ENCODE measurements at regions not wholly inside any gene's neighbourhood (a gene's known extent, or its start where the extent isn't known, plus 50 kb on each side); places are given as distances from the start of the nearest gene placed in this dataset.

- Histone ChIP-seq H3K79me2 (peaks cover 3% of the 10 kb centered on the region), H3K9ac (no peak overlapping the region), H3K27me3 (ENCODE audit: control insufficient read depth, insufficient read depth, low read length) (no peaks in the 10 kb centered on the region), H3K4me1 (peaks cover 7% of the 10 kb centered on the region), H3K4me3 (ENCODE audit: low read depth, low read length) (peak overlapping the region; percentile 79), H3K27ac (peak overlapping the region; percentile 99), H2AFZ (peak overlapping the region; percentile 85), H3K9me3 (ENCODE audit: control insufficient read depth, low read length) (no peaks in the 10 kb centered on the region), H3K4me2 (ENCODE audit: low read length) (peak overlapping the region; percentile 88), H3K36me3 (ENCODE audit: control insufficient read depth, insufficient read depth, low read length) (no peaks in the 10 kb centered on the region)
- TF ChIP-seq CTCF (IDR thresholded peaks at IDR 0.05), result no peak
Measured at GRCh38 chr15:92809880-92810361, 90.2 kb upstream of the CHD2 start.

- H3K27ac ChIP-seq, result peak overlapping the region; percentile 99
- TF ChIP-seq CTCF (IDR thresholded peaks at IDR 0.05), result no peak
- peak overlapping the region; percentile 85 for H2AFZ ChIP-seq
- peak overlapping the region; percentile 79 for H3K4me3 ChIP-seq (ENCODE audit: low read depth, low read length)
- no peaks in the 10 kb centered on the region for H3K27me3 ChIP-seq (ENCODE audit: control insufficient read depth, insufficient read depth, low read length)
- no peaks in the 10 kb centered on the region for H3K36me3 ChIP-seq (ENCODE audit: control insufficient read depth, insufficient read depth, low read length)
- peak overlapping the region; percentile 88 for H3K4me2 ChIP-seq (ENCODE audit: low read length)
- no peak overlapping the region for H3K9ac ChIP-seq
- peaks cover 3% of the 10 kb centered on the region for H3K79me2 ChIP-seq
- H3K4me1 ChIP-seq, result peaks cover 7% of the 10 kb centered on the region
- H3K9me3 ChIP-seq (ENCODE audit: control insufficient read depth, low read length), result no peaks in the 10 kb centered on the region
Measured at GRCh38 chr15:92810418-92811138, 89.5 kb upstream of the CHD2 start.

- H3K4me1 ChIP-seq, result peaks cover 7% of the 10 kb centered on the region
- H3K27me3 ChIP-seq (ENCODE audit: control insufficient read depth, insufficient read depth, low read length), result no peaks in the 10 kb centered on the region
- H3K36me3 ChIP-seq (ENCODE audit: control insufficient read depth, insufficient read depth, low read length), result no peaks in the 10 kb centered on the region
- TF ChIP-seq CTCF (IDR thresholded peaks at IDR 0.05), result no peak
- H3K9ac ChIP-seq, result no peak overlapping the region
- H3K9me3 ChIP-seq (ENCODE audit: control insufficient read depth, low read length), result no peaks in the 10 kb centered on the region
- peak overlapping the region; percentile 79 for H3K4me3 ChIP-seq (ENCODE audit: low read depth, low read length)
- peaks cover 3% of the 10 kb centered on the region for H3K79me2 ChIP-seq
- H3K4me2 ChIP-seq (ENCODE audit: low read length), result peak overlapping the region; percentile 88
- peak overlapping the region; percentile 85 for H2AFZ ChIP-seq
- H3K27ac ChIP-seq, result peak overlapping the region; percentile 99
Measured at GRCh38 chr15:92811148-92811913, 88.8 kb upstream of the CHD2 start.

GRCh38 chr15:92812271-92812670, 87.9 kb upstream of the CHD2 start:
- no peaks in the 10 kb centered on the region for H3K9me3 ChIP-seq (ENCODE audit: control insufficient read depth, low read length)

More at GRCh38 chr15:92812271-92812670, 87.9 kb upstream of the CHD2 start:
- peak overlapping the region; percentile 99 for H3K27ac ChIP-seq
- H2AFZ ChIP-seq, result peak overlapping the region; percentile 85
- H3K79me2 ChIP-seq, result peaks cover 3% of the 10 kb centered on the region
- H3K4me3 ChIP-seq (ENCODE audit: low read depth, low read length), result no peak overlapping the region
- no peak overlapping the region for H3K4me2 ChIP-seq (ENCODE audit: low read length)
- no peaks in the 10 kb centered on the region for H3K36me3 ChIP-seq (ENCODE audit: control insufficient read depth, insufficient read depth, low read length)
- no peak overlapping the region for H3K9ac ChIP-seq
- TF ChIP-seq CTCF (IDR thresholded peaks at IDR 0.05), result no peak
- H3K4me1 ChIP-seq, result peaks cover 7% of the 10 kb centered on the region
- H3K27me3 ChIP-seq (ENCODE audit: control insufficient read depth, insufficient read depth, low read length), result no peaks in the 10 kb centered on the region

All from parathyroid adenoma (tissue), 2 donors.